ENCODE measurements at regions not wholly inside any gene's neighbourhood (a gene's known extent, or its start where the extent isn't known, plus 50 kb on each side); places are given as distances from the start of the nearest gene placed in this dataset.

- TF ChIP-seq TEAD4 (IDR thresholded peaks at IDR 0.05) (no peak), EP300 (IDR thresholded peaks at IDR 0.05; ENCODE audit: borderline replicate concordance) (no peak), MAX (IDR thresholded peaks at IDR 0.05) (no peak), TCF12 (IDR thresholded peaks at IDR 0.05; ENCODE audit: low read depth) (no peak), CREB1 (IDR thresholded peaks at IDR 0.05; ENCODE audit: low read depth) (no peak), YY1 (IDR thresholded peaks at IDR 0.05; ENCODE audit: low read depth) (no peak), EGR1 (IDR thresholded peaks at IDR 0.05) (no peak), USF1 (IDR thresholded peaks at IDR 0.05) (no peak), REST (IDR thresholded peaks at IDR 0.05; ENCODE audit: low read depth) (no peak), TAF1 (IDR thresholded peaks at IDR 0.05; ENCODE audit: low read depth) (no peak), CEBPB (IDR thresholded peaks at IDR 0.05) (no peak)
Measured at GRCh38 chr6:167546611-167547327, 221.9 kb downstream of the TTLL2 start.

GRCh38 chr6:167547328-167547692 lies 222.4 kb downstream of the TTLL2 start:
- TF ChIP-seq NFIC (IDR thresholded peaks at IDR 0.05), result no peak
- no peak for TF ChIP-seq TAF1 (IDR thresholded peaks at IDR 0.05; ENCODE audit: low read depth)
- TF ChIP-seq CEBPB (IDR thresholded peaks at IDR 0.05), result no peak
- no peak for TF ChIP-seq USF1 (IDR thresholded peaks at IDR 0.05)
- no peak for TF ChIP-seq FOXM1 (IDR thresholded peaks at IDR 0.05; ENCODE audit: borderline replicate concordance, low read depth)
- TF ChIP-seq EGR1 (IDR thresholded peaks at IDR 0.05), result no peak
- TF ChIP-seq REST (IDR thresholded peaks at IDR 0.05; ENCODE audit: low read depth), result no peak
- TF ChIP-seq MAX (IDR thresholded peaks at IDR 0.05), result no peak
- TF ChIP-seq RAD21 (IDR thresholded peaks at IDR 0.05; ENCODE audit: low read depth), result no peak
- no peak for TF ChIP-seq ZBTB7A (IDR thresholded peaks at IDR 0.05; ENCODE audit: low read depth)
- no peak for TF ChIP-seq TCF12 (IDR thresholded peaks at IDR 0.05; ENCODE audit: low read depth)
- TF ChIP-seq YY1 (IDR thresholded peaks at IDR 0.05; ENCODE audit: low read depth), result no peak

GRCh38 chr6:167547751-167548150 lies 222.9 kb downstream of the TTLL2 start:
- TF ChIP-seq TCF12 (IDR thresholded peaks at IDR 0.05; ENCODE audit: low read depth) (no peak), TAF1 (IDR thresholded peaks at IDR 0.05; ENCODE audit: low read depth) (no peak), USF1 (IDR thresholded peaks at IDR 0.05) (no peak), MAX (IDR thresholded peaks at IDR 0.05) (no peak), RAD21 (IDR thresholded peaks at IDR 0.05; ENCODE audit: low read depth) (no peak), CEBPB (IDR thresholded peaks at IDR 0.05) (no peak)

GRCh38 chr6:167548451-167548850 lies 223.6 kb downstream of the TTLL2 start:
- TF ChIP-seq MAX (IDR thresholded peaks at IDR 0.05), result no peak
- no peak for TF ChIP-seq YY1 (IDR thresholded peaks at IDR 0.05; ENCODE audit: low read depth)
- no peak for TF ChIP-seq TCF12 (IDR thresholded peaks at IDR 0.05; ENCODE audit: low read depth)
- TF ChIP-seq EP300 (IDR thresholded peaks at IDR 0.05; ENCODE audit: borderline replicate concordance), result no peak
- no peak for TF ChIP-seq CREB1 (IDR thresholded peaks at IDR 0.05; ENCODE audit: low read depth)
- TF ChIP-seq USF1 (IDR thresholded peaks at IDR 0.05), result no peak
- no peak for TF ChIP-seq ZBTB7A (IDR thresholded peaks at IDR 0.05; ENCODE audit: low read depth)
- no peak for TF ChIP-seq CEBPB (IDR thresholded peaks at IDR 0.05)
- TF ChIP-seq NFIC (IDR thresholded peaks at IDR 0.05), result no peak
- no peak for TF ChIP-seq EGR1 (IDR thresholded peaks at IDR 0.05)
- TF ChIP-seq TEAD4 (IDR thresholded peaks at IDR 0.05), result no peak
- TF ChIP-seq TAF1 (IDR thresholded peaks at IDR 0.05; ENCODE audit: low read depth), result no peak
- TF ChIP-seq FOXM1 (IDR thresholded peaks at IDR 0.05; ENCODE audit: borderline replicate concordance, low read depth), result no peak
- no peak for TF ChIP-seq RAD21 (IDR thresholded peaks at IDR 0.05; ENCODE audit: low read depth)

Data from Ishikawa (cell line).